GM18909 (cell line): ENCODE measurements at regions not wholly inside any gene's neighbourhood (a gene's known extent, or its start where the extent isn't known, plus 50 kb on each side); places are given as distances from the start of the nearest gene placed in this dataset.

Experiments
- ATAC-seq: cut with Tn5 transposase; IDR thresholded peaks from one replicate; pipeline ENCODE4 v1.9.1; 2021; ENCODE audit warnings: mild to moderate bottlenecking; ENCODE audit not compliant: unreplicated experiment, poor library complexity

DNA sequence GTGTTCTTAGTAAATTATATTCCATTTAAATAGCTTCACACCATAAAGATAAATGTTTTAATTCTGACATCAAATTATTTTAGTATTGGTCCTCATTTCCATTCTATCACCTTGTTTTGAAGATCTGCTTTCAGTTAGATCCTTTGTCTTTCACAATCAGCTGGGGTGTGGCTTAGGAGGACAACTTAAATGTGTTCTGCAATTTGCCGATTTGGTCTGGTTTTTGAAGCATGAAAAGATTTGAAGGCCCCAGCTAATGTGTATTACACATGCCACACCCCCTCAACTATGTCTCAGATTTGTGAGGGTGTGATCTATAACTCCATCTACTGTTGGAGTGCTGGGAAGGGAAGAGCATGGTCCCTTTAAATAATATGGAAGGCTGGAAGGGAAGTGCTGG, 516.1 kb upstream of the GOLIM4 start:
- ATAC-seq = no peak

DNA sequence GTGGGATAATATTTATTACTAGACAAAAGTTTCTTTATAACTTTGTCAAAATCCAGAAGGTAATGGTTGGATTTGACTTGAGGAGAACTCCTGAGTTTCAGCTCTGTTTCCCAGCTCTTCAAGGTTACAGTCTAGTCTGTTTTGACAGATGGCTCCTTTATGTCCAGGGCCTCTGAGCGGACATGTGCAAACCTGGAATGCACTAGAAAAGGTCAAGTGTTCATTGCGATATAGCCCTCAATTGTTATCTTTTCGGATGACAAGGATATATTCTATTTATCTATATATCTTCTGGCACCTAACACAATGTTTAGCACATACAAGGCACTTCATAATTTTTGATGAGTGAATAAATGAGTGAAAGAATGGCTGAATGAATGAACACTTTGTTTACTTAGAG, 513.2 kb upstream of the GOLIM4 start:
- no peak for ATAC-seq

DNA sequence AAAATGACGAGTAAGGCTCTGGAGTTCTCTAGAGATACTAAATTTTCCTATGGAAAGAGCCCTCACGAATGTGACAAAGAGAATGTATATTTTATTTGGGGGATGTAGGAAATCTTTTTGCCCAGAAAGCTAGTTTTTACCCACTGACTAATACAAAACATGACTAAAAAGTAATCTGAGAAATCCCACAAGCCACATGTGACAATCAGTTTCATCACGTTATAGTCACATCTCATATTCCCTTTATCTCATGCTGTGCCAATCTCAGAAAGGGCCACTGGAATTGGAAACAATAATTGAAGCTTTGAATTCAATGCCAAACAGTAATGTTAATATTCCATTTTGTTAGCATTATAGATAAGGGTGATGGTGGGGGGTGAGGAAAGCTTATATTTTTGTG, 509.0 kb upstream of the GOLIM4 start:
- ATAC-seq = no peak

DNA sequence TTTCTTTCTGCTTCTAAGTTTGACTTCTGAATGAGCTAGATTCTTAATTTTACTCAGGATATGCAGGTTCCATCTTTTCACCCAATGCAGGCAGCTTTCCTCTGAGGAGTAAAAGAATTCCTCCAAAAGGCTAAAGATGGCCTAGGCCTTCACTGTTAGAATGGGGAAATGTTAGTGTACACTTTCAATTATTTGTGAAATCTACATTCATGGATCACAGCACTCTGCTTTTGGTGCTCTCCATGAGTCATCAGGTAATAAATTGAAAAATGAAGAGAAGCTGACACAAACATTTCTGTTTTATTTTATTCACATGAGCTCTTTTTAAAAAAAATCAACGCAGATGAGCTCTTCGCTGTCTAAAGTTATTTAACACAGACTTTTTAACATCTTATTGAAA, 502.5 kb upstream of the GOLIM4 start:
- ATAC-seq = no peak

DNA sequence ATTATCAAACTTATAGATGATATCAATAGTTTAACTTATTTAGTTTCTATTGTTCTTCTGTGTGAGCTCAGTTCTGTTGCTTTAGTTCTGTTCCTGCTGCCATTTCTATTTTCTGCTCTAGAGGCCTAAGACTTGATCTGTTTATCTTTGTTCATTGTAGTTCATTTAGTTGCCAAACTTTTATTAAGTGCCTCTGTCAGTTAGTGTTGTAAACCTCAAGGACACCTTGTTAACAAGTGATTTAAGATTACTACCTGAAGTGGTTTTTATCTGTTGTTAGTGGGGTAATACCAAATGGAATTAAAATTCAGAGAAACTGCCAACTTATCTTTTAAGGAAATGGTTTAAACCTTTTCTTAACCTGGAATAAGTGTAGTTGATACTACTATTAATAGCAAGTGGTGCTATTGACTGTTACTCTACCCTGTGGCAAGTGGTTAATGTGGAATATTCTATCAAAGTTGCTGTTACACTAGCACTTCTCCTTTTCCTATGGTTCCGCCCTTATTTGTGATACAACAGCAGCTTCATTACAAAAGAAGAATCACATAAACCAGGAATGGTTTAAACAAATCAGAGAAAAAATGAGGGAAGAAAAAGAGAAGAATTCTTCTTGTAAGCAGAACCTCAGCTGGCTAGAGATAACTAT, 500.6 kb upstream of the GOLIM4 start:
- no peak for ATAC-seq

DNA sequence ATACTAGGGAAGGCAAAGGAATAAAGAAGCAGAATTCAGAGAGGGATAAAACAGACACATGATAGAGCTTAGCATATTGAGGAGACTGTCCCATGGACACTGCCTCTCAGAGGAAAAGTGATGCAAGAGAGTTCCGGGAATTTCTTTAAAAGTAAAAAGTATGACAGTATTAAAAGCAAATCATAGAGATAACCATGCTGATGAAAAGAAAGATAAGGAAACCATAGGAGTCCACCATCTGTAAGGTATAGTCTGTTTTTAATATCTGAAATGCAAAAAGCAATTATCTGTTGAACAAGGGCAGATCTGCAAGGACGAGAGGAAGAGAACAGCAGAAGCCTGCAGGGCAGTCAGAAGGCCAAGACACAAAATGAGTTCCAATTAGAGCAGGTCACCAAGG, 495.9 kb upstream of the GOLIM4 start:
- no peak for ATAC-seq

DNA sequence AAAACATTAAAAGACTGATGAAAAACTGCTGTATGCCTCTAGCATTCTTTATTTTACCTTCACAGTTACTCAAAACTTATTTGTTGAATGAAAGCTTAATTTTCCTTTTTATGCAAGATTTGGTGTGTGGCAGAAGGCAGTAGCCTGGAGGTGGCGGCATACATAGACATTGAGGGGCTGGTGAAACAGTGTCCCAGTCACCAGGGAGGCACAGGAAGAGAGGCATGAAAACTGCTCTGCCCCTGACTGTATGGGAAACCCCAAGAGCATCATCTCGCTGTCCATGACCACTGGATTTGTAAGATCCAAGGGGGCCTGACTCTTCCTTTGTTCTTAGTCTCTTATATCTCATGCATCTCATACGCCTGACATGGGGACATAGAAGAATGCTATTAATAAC, 493.7 kb upstream of the GOLIM4 start:
- ATAC-seq = no peak

DNA sequence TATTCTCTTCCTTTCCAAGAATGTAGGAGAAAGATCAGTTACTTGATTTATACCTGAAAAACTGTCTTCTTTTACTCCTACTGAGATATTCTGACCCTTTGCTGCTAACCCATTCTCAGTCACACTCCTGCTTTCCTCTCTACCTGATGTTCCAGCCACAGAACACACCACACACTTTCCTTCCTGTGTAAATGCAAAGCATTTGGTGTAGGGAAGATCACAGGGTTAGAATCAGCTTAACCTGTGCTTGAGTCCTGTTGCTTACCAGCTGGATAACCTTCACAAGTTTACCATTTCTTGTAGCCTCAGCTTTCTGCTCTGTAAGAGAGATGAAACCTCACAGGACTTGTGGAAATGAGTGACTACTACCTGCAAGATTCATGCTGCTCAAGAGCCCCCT, 489.8 kb upstream of the GOLIM4 start:
- no peak for ATAC-seq

DNA sequence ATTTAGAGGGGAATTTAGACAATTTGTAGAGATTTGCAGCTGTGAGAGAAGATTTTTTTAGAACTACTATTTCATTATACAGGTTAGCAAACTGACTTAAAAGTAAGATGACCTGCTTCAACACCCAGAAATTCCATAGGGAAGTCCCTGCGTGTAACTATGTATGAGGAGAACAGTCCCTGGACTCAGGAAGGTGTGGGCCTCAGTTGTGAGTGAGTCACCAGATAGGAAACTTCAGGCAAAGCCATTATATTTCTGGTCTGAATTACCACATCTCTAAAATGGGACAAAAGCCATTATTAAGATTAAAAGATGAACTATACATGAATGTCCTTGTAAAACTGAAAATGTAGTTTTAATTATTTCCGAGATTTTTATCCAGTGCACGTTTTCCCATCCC, 488.3 kb upstream of the GOLIM4 start:
- no peak for ATAC-seq

DNA sequence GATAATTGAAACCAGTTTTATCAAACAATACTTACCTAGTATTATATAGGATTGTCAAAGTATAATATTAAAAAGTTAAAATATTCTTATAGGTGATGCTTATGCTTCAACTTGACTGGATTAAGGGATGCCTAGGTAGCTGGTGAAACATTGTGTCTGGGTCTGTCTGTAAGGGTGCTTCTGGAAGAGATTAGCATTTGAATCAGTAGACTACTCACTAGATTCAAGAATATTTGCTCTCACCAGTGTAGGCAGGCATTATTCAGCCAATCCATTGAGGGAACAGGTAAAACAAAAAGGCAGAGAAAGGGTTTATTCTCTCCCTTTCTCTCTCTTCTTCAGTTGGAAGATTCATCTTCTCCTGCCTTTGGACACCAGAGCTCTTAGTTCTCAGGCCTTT, 486.8 kb upstream of the GOLIM4 start:
- no peak for ATAC-seq

DNA sequence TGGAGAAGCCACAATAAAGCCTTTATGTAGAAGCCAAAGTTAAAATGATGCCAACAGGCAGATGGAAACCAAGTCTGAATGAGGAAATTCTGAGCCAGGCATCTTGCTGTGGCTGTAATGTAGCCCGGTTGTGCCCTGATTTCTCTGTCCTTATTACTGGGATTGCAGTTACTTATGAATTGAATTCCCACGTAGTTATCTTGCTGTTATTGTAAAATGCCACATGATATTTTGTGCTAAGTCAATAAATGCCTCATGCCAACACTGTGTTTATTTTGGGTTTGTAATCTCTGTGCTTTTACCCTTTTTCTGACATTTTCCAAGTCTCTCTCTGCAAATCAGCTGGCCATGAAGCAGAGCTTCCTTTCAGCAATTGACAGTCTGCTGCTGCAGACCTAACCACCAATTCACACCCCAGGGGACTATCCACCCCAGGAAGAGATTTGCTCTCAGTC, 486.1 kb upstream of the GOLIM4 start:
- no peak for ATAC-seq

DNA sequence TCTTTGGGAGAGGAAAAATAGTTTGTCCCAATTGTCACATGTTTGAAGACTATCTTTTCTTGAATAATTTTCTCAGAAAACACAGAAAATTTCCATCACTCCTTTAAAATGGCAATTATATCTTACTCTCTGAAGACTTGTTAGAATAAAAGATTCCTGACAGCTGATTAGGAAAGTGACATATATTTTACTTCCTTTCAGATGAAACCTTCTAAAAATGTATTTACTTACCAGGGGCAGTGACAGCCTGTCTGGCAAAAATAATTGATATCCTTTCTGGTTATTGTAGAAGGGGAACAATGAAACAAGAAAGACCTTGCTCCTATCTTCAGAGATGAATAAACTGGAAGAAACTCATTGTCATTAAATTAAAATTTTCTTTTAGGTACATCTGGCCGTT, 483.3 kb upstream of the GOLIM4 start:
- ATAC-seq = no peak

DNA sequence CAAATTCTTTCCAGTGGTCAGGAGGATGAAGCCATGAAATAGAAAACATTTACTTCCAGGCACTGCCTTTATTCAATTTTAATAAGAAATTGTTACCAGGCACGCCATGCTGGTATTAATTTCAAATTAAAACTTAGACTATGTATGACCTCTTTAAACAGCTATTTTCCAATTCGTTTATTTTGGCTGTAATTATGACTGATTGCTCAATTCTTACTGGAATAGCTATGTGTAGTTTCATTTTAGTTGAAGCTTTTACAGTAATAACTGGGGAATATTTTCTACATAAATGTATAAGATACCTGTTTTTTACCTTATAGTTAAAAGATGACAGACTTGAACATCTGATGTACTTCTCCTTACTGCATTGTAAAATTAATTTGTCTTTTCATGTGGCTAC, 480.0 kb upstream of the GOLIM4 start:
- ATAC-seq = no peak

DNA sequence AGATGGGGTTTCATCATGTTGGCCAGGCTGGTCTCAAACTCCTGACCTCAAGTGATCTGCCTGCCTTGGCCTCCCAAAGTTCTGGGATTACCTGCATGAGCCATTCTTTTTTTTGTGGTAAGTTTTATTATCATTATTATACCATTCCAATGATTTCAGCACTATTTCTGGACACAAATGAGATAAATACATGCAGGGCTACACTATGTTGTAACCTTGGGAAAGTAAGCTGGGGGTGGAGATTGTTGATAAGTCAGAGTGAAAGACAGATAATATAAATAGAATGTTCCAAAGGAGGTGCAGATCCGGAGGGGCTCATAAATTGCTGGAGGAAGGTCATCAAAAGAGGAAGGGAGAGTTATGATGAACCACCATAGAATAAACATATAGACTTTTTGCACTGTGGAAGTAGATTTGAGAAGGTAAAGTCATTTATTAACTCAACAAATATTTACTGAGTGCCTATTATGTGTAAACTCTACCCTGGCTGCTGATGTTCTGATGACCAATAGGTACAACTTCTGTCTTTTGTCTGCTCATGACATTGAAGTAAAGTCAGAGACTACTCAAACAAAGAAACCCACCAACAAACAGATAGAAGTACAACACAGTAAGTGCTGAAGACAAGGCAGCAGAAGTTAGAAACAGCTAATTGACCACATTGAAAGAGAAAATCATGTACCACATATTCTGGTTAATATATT, 478.9 kb upstream of the GOLIM4 start:
- no peak for ATAC-seq

DNA sequence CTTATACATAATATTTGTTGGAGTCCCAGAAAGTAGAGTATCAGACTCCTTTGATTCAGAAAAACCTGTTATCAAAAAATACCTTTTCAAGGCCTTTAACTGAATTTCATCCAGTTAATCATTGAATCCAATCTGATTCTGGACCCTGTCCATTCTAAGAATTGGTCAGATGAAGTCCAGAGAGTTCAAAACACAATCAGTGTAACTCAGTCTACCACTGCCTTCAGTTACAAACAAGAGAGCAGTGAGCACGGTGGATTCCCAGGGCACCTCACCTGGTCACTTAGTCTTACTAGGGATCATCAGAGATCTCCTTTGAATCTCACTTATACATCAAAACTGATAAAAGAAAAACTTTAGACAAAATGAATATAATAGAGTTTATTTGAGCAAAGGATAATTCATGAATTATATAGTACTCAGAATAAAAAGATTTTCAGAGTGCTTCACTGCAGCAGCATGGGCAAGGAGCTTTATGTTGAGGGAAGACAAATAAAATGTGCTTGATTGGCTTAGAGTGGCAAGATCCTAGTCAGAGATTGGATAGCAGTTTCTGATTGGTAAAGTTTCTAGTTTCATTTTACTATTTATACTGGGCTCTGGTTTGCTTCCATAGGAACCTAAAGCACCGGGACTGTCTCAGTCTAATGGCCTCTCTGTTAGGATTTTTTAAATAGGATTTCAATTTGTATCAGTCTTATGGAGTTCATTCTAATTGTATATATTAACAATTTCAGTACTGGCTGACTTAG, 474.9 kb upstream of the GOLIM4 start:
- no peak for ATAC-seq

DNA sequence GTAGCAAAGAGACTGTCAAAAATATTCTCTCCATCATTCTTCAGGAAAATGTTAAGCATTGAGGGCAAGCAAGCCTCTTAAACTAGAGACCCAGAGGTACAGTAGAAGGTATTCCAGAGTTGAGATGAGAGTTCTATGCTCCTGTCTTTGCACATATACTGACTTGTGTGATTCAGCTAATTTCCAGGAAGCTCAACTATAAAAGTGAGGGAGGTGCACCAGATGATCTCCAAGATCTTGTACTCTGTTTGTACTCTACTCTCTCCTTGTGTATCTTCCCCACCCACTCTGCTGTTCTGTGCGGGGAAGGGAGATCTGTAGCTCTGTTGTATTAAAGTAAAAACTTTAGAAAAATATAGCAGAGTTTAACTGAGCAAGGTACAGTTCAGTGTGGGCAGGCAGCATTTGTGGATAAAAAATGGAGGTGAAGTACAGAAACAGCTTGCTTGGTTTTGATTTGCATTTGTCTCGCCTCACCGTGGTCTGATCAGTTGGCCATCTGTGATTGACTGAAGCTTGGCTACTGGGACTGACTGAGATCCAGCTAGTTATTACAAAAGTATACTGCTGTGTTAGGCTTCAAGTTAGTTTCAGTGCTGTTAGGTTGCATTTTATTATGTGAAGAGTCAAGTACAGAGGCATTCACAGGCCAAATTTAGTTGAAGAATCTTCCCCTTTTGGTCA, 463.1 kb upstream of the GOLIM4 start:
- ATAC-seq = no peak

DNA sequence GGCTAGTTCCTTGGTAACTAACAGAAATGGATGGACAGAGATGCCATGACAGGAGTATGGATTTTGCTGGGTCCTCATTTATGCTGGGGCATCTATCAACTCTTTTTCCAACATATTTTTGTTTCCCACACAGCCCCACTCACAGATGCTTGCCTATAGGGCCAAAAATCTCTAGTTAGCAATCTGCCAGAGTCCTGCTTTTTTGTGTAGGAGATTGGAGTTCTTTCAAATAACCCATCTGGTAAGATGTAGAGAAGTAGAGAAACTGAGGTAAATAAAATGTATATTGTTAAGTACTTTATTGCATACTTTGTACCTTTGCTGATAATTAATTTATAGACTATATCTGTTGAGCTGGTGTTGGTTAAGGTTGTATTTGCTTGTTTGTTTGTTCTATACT, 456.5 kb upstream of the GOLIM4 start:
- ATAC-seq = no peak

DNA sequence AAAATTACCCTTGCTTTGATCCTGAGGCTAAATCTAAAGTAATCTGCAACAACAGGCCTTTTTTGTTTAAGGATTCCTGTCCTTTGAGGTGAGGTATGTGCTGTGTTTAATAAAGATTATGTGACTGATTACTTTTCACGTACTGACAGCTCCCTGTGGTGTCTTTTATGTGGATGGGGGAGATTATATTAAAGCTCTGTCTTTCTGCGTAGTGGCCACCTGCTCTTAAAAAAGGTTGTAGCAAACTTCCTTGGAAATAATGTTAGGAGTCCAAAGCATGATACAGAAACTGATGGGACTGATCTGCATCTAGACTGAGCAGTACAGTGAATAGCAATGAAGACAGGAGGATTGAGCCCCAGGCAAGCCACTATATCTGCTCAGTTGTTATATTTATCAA, 453.0 kb upstream of the GOLIM4 start:
- ATAC-seq = no peak

DNA sequence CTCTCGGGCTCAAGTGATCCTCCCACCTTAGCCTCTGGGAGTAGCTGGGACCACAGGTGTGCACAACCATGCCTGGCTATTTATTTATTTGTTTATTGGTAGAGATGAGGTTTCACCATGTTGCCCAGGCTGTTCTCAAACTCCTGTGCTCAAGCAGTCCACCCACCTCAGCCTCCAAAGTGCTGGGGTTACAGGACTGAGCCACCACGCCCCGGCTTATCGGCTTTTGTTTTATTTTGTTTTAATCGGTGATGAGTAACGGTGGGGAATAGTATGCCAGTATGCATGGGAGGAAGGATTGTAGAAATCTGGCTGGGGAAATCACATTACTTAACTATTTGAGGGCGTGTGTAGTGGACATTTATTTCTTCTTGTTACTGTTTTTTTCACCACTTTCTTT, 451.0 kb upstream of the GOLIM4 start:
- no peak for ATAC-seq

DNA sequence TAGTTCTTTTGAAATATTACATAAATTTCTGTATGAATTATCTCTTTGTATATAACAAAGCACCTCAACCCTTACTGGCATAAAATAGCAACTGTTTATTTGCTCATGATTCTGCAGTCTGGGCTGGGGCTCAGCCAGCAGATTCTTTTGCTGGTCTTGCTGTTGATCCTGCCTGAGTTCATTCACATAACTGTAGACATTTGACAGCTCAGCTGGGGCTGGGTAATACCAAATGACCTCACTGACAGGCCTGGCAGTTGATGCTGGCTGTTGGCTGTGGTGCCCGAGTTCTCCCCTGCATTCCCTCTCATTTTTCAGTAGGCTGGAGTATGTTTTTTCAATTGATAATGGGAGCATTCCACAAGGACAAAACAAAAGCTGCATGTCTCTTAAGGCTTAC, 449.9 kb upstream of the GOLIM4 start:
- ATAC-seq = no peak
